ENCODE measurements at regions not wholly inside any gene's neighbourhood (a gene's known extent, or its start where the extent isn't known, plus 50 kb on each side); places are given as distances from the start of the nearest gene placed in this dataset.

DNA sequence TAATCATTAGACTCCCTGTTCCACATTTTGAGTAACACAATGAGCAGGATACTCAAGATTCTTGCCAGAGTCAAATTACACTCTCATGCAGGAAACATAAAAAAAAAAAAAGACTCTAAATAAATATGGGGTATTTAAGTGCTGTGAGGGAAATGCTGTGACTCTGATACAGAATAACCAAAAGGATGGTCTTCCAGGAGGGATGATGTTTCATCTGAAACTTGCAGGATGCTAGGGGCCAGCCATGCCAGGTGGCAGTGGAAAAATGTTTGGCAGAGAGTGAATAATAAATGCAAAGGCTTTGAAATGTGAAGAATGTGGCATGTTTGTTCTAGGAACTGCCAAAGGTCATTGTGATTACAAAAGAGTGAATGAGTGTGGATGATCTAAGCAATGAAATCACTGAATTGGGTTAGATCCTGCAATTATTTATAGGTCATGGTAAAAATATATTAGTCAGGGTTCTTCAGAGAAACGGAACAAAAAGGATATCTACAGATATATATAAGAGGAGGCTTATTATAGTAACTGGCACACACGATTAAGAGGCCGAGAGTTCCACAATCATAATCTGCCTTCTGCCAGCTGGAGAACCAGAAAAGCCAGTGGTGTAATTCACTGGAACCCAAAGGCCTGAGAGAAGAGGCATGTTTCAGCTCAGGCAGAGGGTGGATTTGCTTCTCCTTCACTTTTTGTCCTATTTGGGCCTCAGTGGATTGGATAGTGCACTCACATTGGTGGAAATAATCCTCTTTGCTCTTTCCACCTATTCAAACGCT is 1832.8 kb upstream of the MIR17HG start:
- H3K18ac ChIP-seq (ENCODE audit: low read depth, low read length), result no peak overlapping the region
- no peak overlapping the region for H2AFZ ChIP-seq (replicated peaks; ENCODE audit: low read length, poor library complexity)
- no peaks in the 10 kb centered on the region for H3K79me1 ChIP-seq (ENCODE audit: low read depth in 1 of 2, low read length in 2 of 2)
- no peak overlapping the region for H4K8ac ChIP-seq (ENCODE audit: low read depth in 2 of 2, low read length in 2 of 2)
- H3K9ac ChIP-seq (ENCODE audit: low read depth, low read length), result no peak overlapping the region
- H2AK9ac ChIP-seq (replicated peaks; ENCODE audit: low read depth, low read length, poor library complexity), result no peak overlapping the region
- H3K9me3 ChIP-seq (ENCODE audit: control insufficient read depth, insufficient read depth, low read length), result peaks cover 1% of the 10 kb centered on the region; the same call in 1 of the 2 replicates
- no peak overlapping the region for H3K4me2 ChIP-seq (ENCODE audit: low read depth, low read length)
- H4K5ac ChIP-seq (ENCODE audit: low read depth, low read length), result no peak overlapping the region
- no peaks in the 10 kb centered on the region for H3K9me1 ChIP-seq (ENCODE audit: insufficient read depth, low read length)
- H3K36me3 ChIP-seq (ENCODE audit: control insufficient read depth, insufficient read depth, low read length), result no peaks in the 10 kb centered on the region
- no peaks in the 10 kb centered on the region for H4K20me1 ChIP-seq (ENCODE audit: insufficient read depth, low read length)
- no peak overlapping the region for H4K91ac ChIP-seq (ENCODE audit: insufficient read depth, low read depth, low read length)
- ChIA-PET CTCF (no interaction called here), POLR2A (ENCODE audit: unreplicated experiment) (no interaction called here)
- H3K27ac ChIP-seq (ENCODE audit: insufficient read depth, low read length), result no peak overlapping the region
- dilution Hi-C loops (cut with HindIII; ENCODE audit: low sequenced_read_pairs, unreplicated experiment) (no loop called here), in situ Hi-C loops (cut with MboI; ENCODE audit: low sequenced_read_pairs) (no loop called here), intact Hi-C loops (cut with micrococcal nuclease) (no loop called here)
- H3K56ac ChIP-seq (ENCODE audit: extremely low read depth, insufficient read depth, low read length), result no peak overlapping the region
- H3K4me1 ChIP-seq (ENCODE audit: control insufficient read depth, insufficient read depth, low read length), result no peaks in the 10 kb centered on the region
- H3K27me3 ChIP-seq (ENCODE audit: control insufficient read depth, insufficient read depth, low read length), result no peaks in the 10 kb centered on the region
- ATAC-seq (ENCODE audit: low read depth) (peak; percentile 57), DNase-seq (peak; percentile 8)
- no peak overlapping the region for H2AK5ac ChIP-seq (ENCODE audit: low read depth, low read length)
- no peak overlapping the region for H3K14ac ChIP-seq (replicated peaks; ENCODE audit: low read depth, low read length)
- WGBS, 2 experiments (ENCODE audit: extremely low coverage in 2 of 2, insufficient read length in 1 of 2), result no CpG with 5 or more reads among the region's 4 CpGs
- no peak overlapping the region for H2BK120ac ChIP-seq (ENCODE audit: low read depth, low read length)
- no peak for TF ChIP-seq MXI1 (IDR thresholded peaks at IDR 0.05; ENCODE audit: borderline replicate concordance, low read depth, low read length)
- no peak for TF ChIP-seq USF2 (IDR thresholded peaks at IDR 0.05; ENCODE audit: low read depth, low read length)
- TF ChIP-seq, protein P1, sequence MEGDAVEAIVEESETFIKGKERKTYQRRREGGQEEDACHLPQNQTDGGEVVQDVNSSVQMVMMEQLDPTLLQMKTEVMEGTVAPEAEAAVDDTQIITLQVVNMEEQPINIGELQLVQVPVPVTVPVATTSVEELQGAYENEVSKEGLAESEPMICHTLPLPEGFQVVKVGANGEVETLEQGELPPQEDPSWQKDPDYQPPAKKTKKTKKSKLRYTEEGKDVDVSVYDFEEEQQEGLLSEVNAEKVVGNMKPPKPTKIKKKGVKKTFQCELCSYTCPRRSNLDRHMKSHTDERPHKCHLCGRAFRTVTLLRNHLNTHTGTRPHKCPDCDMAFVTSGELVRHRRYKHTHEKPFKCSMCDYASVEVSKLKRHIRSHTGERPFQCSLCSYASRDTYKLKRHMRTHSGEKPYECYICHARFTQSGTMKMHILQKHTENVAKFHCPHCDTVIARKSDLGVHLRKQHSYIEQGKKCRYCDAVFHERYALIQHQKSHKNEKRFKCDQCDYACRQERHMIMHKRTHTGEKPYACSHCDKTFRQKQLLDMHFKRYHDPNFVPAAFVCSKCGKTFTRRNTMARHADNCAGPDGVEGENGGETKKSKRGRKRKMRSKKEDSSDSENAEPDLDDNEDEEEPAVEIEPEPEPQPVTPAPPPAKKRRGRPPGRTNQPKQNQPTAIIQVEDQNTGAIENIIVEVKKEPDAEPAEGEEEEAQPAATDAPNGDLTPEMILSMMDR (conservative IDR thresholded peaks at IDR 0.05; ENCODE audit: low read depth, low read length), result no peak
- no peak for TF ChIP-seq RFX5 (IDR thresholded peaks at IDR 0.05; ENCODE audit: low read depth, low read length)
- TF ChIP-seq SMC3 (IDR thresholded peaks at IDR 0.05; ENCODE audit: low read depth, low read length), result no peak
- TF ChIP-seq FOS (IDR thresholded peaks at IDR 0.05; ENCODE audit: low read depth, low read length), result no peak
- no peak for TF ChIP-seq MAZ (IDR thresholded peaks at IDR 0.05; ENCODE audit: borderline replicate concordance, low read depth, low read length)
- TF ChIP-seq MAFK (IDR thresholded peaks at IDR 0.05; ENCODE audit: low read depth, low read length), result no peak
- no peak for TF ChIP-seq RAD21 (IDR thresholded peaks at IDR 0.05; ENCODE audit: low read length)
- no peak overlapping the region for H3K4me3 ChIP-seq (ENCODE audit: insufficient read depth, low read depth, low read length)
- no peak overlapping the region for H2BK20ac ChIP-seq (ENCODE audit: low read depth, low read length)
- no TSS peak for BruUV-seq (replicated peaks)
- no peak overlapping the region for H2BK5ac ChIP-seq (ENCODE audit: low read depth, low read length, poor library complexity, severe bottlenecking)
- H3K4ac ChIP-seq (ENCODE audit: low read depth, low read length), result no peak overlapping the region
- H2BK15ac ChIP-seq (ENCODE audit: low read depth, low read length), result no peak overlapping the region
- H3K23ac ChIP-seq (ENCODE audit: low read depth, low read length), result no peak overlapping the region

Data from IMR-90 (cell line).